Neural cell (in vitro differentiated cells): ENCODE measurements at regions not wholly inside any gene's neighbourhood (a gene's known extent, or its start where the extent isn't known, plus 50 kb on each side); places are given as distances from the start of the nearest gene placed in this dataset.

Source experiments
- H2AFZ ChIP-seq: fragments of 200-600, 300-800 bp; sonication (generic), shearing (Covaris generic); 2 replicates; pipeline ENCODE4 v1.6.0; 2014; ENCODE audit warnings: low read depth, mild to moderate bottlenecking, antibody characterized with exemption, low read length, moderate library complexity
- H3F3A ChIP-seq: fragments of 200-600 bp; shearing (Covaris generic); 2 replicates; pipeline ENCODE4 v1.6.1; 2016; ENCODE audit warnings: mild to moderate bottlenecking, moderate library complexity, mixed read lengths, antibody characterized with exemption, low read length; ENCODE audit not compliant: insufficient read depth, poor library complexity, severe bottlenecking
- H3K27ac ChIP-seq: fragments of 200-600, 300-800 bp; sonication (generic), shearing (Covaris generic); 2 replicates; pipeline ENCODE4 v1.5.1; 2014; ENCODE audit warnings: mild to moderate bottlenecking, low read length, moderate library complexity
- H3K27me3 ChIP-seq: fragments of 300-800, 200-600 bp; sonication (generic), shearing (Covaris generic); 2 replicates; pipeline ENCODE4 v1.6.0; 2014; ENCODE audit warnings: mild to moderate bottlenecking, low read depth, low read length, moderate library complexity; ENCODE audit not compliant: insufficient read depth
- H3K36me3 ChIP-seq: fragments of 300-800, 200-600 bp; sonication (generic), shearing (Covaris generic); 2 replicates; pipeline ENCODE4 v1.5.1; 2014; ENCODE audit warnings: mild to moderate bottlenecking, antibody characterized with exemption, low read length, moderate library complexity; ENCODE audit not compliant: insufficient read depth
- H3K4me2 ChIP-seq: fragments of 300-800, 200-600 bp; sonication (generic), shearing (Covaris generic); 2 replicates; pipeline ENCODE4 v1.6.0; 2014; ENCODE audit warnings: mild to moderate bottlenecking, low read length
- H3K4me3 ChIP-seq: fragments of 300-800, 200-600 bp; sonication (generic), shearing (Covaris generic); 2 replicates; pipeline ENCODE4 v1.5.1; 2014; ENCODE audit warnings: mild to moderate bottlenecking, low read length, moderate library complexity
- H3K79me2 ChIP-seq: fragments of 200-600 bp; shearing (Covaris generic); replicated peaks from 2 replicates; pipeline ENCODE4 v1.6.0; 2014; ENCODE audit warnings: mild to moderate bottlenecking, low read length, moderate library complexity; ENCODE audit not compliant: insufficient read depth
- H3K9ac ChIP-seq: fragments of 300-800, 200-600 bp; sonication (generic), shearing (Covaris generic); 2 replicates; pipeline ENCODE4 v1.6.1; 2016; ENCODE audit warnings: mild to moderate bottlenecking, low read length, mixed read lengths
- H3K9me2 ChIP-seq: fragments of 200-600 bp; shearing (Covaris generic); 2 replicates; pipeline ENCODE4 v1.6.1; 2016; ENCODE audit warnings: mild to moderate bottlenecking, low read length, mixed read lengths; ENCODE audit not compliant: insufficient read depth
- H3K9me3 ChIP-seq: fragments of 200-600, 300-800 bp; sonication (generic), shearing (Covaris generic); 2 replicates; pipeline ENCODE4 v1.6.1; 2016; ENCODE audit warnings: mild to moderate bottlenecking, mixed run types, low read length, moderate library complexity, mixed read lengths
- H4K20me1 ChIP-seq: fragments of 200-600 bp; shearing (Covaris generic); 2 replicates; pipeline ENCODE4 v1.6.1; 2016; ENCODE audit warnings: mild to moderate bottlenecking, mixed run types; ENCODE audit not compliant: insufficient read depth
- CTCF ChIP-seq: fragments of 450-650 bp; IDR thresholded peaks from 2 replicates; pipeline ENCODE4 v1.5.1; 2014; ENCODE audit warnings: antibody characterized with exemption, mild to moderate bottlenecking, moderate library complexity; ENCODE audit not compliant: poor library complexity, severe bottlenecking
- EP300 ChIP-seq: fragments of 450-650 bp; conservative IDR thresholded peaks from 2 replicates; pipeline ENCODE4 v1.6.1; 2014; ENCODE audit warnings: antibody characterized with exemption, mild to moderate bottlenecking, moderate library complexity; ENCODE audit not compliant: poor library complexity, severe bottlenecking
- EZH2 ChIP-seq: fragments of 200-600, 300-800 bp; shearing (Covaris generic), sonication (generic); IDR thresholded peaks from 2 replicates; pipeline ENCODE4 v1.6.1; 2014; ENCODE audit warnings: antibody characterized with exemption, low read length, borderline replicate concordance, mild to moderate bottlenecking; ENCODE audit not compliant: insufficient read depth, poor library complexity, severe bottlenecking
- MXI1 ChIP-seq: fragments of 450-650 bp; conservative IDR thresholded peaks from 2 replicates; pipeline ENCODE4 v1.6.1; 2014; ENCODE audit warnings: antibody characterized with exemption, mild to moderate bottlenecking; ENCODE audit not compliant: poor library complexity, severe bottlenecking
- POLR2AphosphoS5 ChIP-seq: IDR thresholded peaks from 2 replicates; pipeline ENCODE4 v1.6.1; 2012
- RAD21 ChIP-seq: fragments of 450-650 bp; conservative IDR thresholded peaks from 2 replicates; pipeline ENCODE4 v1.6.1; 2014; ENCODE audit warnings: antibody characterized with exemption, mild to moderate bottlenecking, moderate library complexity
- REST ChIP-seq: IDR thresholded peaks from 2 replicates; pipeline ENCODE4 v1.6.1; 2012; ENCODE audit warnings: borderline replicate concordance
- SMC3 ChIP-seq: fragments of 450-650 bp; conservative IDR thresholded peaks from 2 replicates; pipeline ENCODE4 v1.6.1; 2014; ENCODE audit warnings: antibody characterized with exemption, mild to moderate bottlenecking, moderate library complexity; ENCODE audit not compliant: poor library complexity
- TAF1 ChIP-seq: IDR thresholded peaks from 2 replicates; pipeline ENCODE4 v1.6.1; 2012; ENCODE audit warnings: low read depth

GRCh38 chr3:152047465-152047864 lies 174.0 kb downstream of the SUCNR1 start:
- Histone ChIP-seq H3K27me3 (no peaks in the 10 kb centered on the region), H3K4me3 (no peak overlapping the region), H3K36me3 (no peaks in the 10 kb centered on the region), H3K9ac (no peak overlapping the region), H3K4me2 (no peak overlapping the region), H2AFZ (no peak overlapping the region), H3K79me2 (no peaks in the 10 kb centered on the region), H3K27ac (no peak overlapping the region), H3F3A (no peaks in the 10 kb centered on the region), H4K20me1 (no peaks in the 10 kb centered on the region), H3K9me2 (no peaks in the 10 kb centered on the region), H3K9me3 (no peaks in the 10 kb centered on the region)
- TF ChIP-seq MXI1 = no peak
- TF ChIP-seq RAD21 = no peak
- no peak for TF ChIP-seq EZH2
- TF ChIP-seq SMC3 = no peak
- TF ChIP-seq POLR2AphosphoS5 = no peak
- TF ChIP-seq REST = no peak
- TF ChIP-seq EP300 = no peak
- no peak for TF ChIP-seq CTCF
- no peak for TF ChIP-seq TAF1

- Histone ChIP-seq H3F3A (no peaks in the 10 kb centered on the region), H3K4me2 (no peak overlapping the region), H3K36me3 (no peaks in the 10 kb centered on the region), H2AFZ (no peak overlapping the region), H3K9me2 (no peaks in the 10 kb centered on the region), H3K27ac (no peak overlapping the region), H3K4me3 (no peak overlapping the region), H4K20me1 (no peaks in the 10 kb centered on the region), H3K27me3 (no peaks in the 10 kb centered on the region), H3K9me3 (no peaks in the 10 kb centered on the region), H3K79me2 (no peaks in the 10 kb centered on the region), H3K9ac (no peak overlapping the region)
- TF ChIP-seq TAF1 = no peak
- TF ChIP-seq POLR2AphosphoS5 = no peak
- TF ChIP-seq EZH2 = no peak
- no peak for TF ChIP-seq RAD21
- TF ChIP-seq EP300 = no peak
Observed at GRCh38 chr3:152048831-152049230, 175.4 kb downstream of the SUCNR1 start.

- TF ChIP-seq EP300 = no peak
- TF ChIP-seq REST = no peak
- no peak for TF ChIP-seq POLR2AphosphoS5
- TF ChIP-seq RAD21 = no peak
- no peak for TF ChIP-seq TAF1
- no peak for TF ChIP-seq EZH2
- no peak for TF ChIP-seq CTCF
- no peak for TF ChIP-seq MXI1
- no peak for TF ChIP-seq SMC3
Observed at GRCh38 chr3:152050903-152051302, 177.5 kb downstream of the SUCNR1 start.

More at GRCh38 chr3:152050903-152051302, 177.5 kb downstream of the SUCNR1 start:
- no peaks in the 10 kb centered on the region for H4K20me1 ChIP-seq
- no peaks in the 10 kb centered on the region for H3K79me2 ChIP-seq
- no peak overlapping the region for H3K27ac ChIP-seq
- H3K4me3 ChIP-seq = no peak overlapping the region
- no peaks in the 10 kb centered on the region for H3K27me3 ChIP-seq
- no peaks in the 10 kb centered on the region for H3K9me3 ChIP-seq
- no peaks in the 10 kb centered on the region for H3F3A ChIP-seq
- no peak overlapping the region for H2AFZ ChIP-seq
- H3K9ac ChIP-seq = no peak overlapping the region
- no peaks in the 10 kb centered on the region for H3K36me3 ChIP-seq
- no peak overlapping the region for H3K4me2 ChIP-seq
- H3K9me2 ChIP-seq = no peaks in the 10 kb centered on the region
